Breast epithelium (tissue), 4 donors: ENCODE measurements at regions not wholly inside any gene's neighbourhood (a gene's known extent, or its start where the extent isn't known, plus 50 kb on each side); places are given as distances from the start of the nearest gene placed in this dataset.

Experiments
- DNase-seq, 2 donors: peaks; one replicate each; pipeline ENCODE4 v3.0.0-alpha.2; 2019; ENCODE audit warnings: low spot score in 2 of 2
- H3K27ac ChIP-seq, 2 donors: fragments of 200-600 bp; sonication (generic) in 1 of 2; one replicate each; pipeline ENCODE4 v1.5.1; 2016 to 2019; ENCODE audit warnings: mild to moderate bottlenecking in 1 of 2
- H3K27me3 ChIP-seq, 2 donors: fragments of 200-600 bp; sonication (generic) in 1 of 2; one replicate each; pipeline versions ENCODE4 v1.5.1 to v1.6.0; 2017 to 2019; ENCODE audit warnings: control low read depth in 1 of 2, mild to moderate bottlenecking in 1 of 2
- H3K36me3 ChIP-seq: fragments of 200-600 bp; one replicate; pipeline ENCODE4 v1.5.1; 2019
- H3K4me1 ChIP-seq, 2 donors: fragments of 200-600 bp; sonication (generic); one replicate each; pipeline ENCODE4 v1.5.1; 2016 to 2019; ENCODE audit warnings: control low read depth in 1 of 2
- H3K4me3 ChIP-seq, 3 donors: fragments of 200-600 bp; sonication (generic); 1 replicate in 2 of 3; 2 replicates in 1 of 3; pipeline ENCODE4 v1.5.1; 2016 to 2019; ENCODE audit warnings: mild to moderate bottlenecking in 3 of 3, moderate library complexity in 2 of 3
- H3K9me3 ChIP-seq, 2 donors: fragments of 200-600 bp; sonication (generic) in 1 of 2; one replicate each; pipeline ENCODE4 v1.5.1; 2016 to 2019; ENCODE audit warnings: control low read depth in 1 of 2
- CTCF ChIP-seq, 3 donors: fragments of 450-650 bp; IDR thresholded peaks; one replicate each; pipeline ENCODE4 v1.5.1; 2016 to 2017; ENCODE audit warnings: antibody characterized with exemption in 3 of 3, mild to moderate bottlenecking in 3 of 3, moderate library complexity in 3 of 3
- POLR2A ChIP-seq: fragments of 450-650 bp; IDR thresholded peaks from one replicate; pipeline ENCODE4 v1.6.1; 2016; ENCODE audit warnings: antibody characterized with exemption, mild to moderate bottlenecking, moderate library complexity
- POLR2AphosphoS5 ChIP-seq, 3 donors: sonication (generic); formaldehyde crosslinking; IDR thresholded peaks; one replicate each; pipeline ENCODE4 v1.6.1; 2017; ENCODE audit warnings: antibody characterized with exemption in 3 of 3
- intact Hi-C: fragments of 100-400 bp; cut with DNase I; formaldehyde crosslinking; loops from one replicate; pipeline ENCODE4 v1.15.1; 2023; ENCODE audit warnings: low total_unique reads

- Histone ChIP-seq H3K4me3 (no peak overlapping the region), H3K4me1 (no peaks in the 10 kb centered on the region), H3K36me3 (no peaks in the 10 kb centered on the region), H3K27me3 (no peaks in the 10 kb centered on the region), H3K27ac (no peak overlapping the region), H3K9me3 (no peaks in the 10 kb centered on the region)
- no peak for DNase-seq
- TF ChIP-seq CTCF (IDR thresholded peaks at IDR 0.05) (no peak), POLR2AphosphoS5 (IDR thresholded peaks at IDR 0.05) (no peak), POLR2A (no peak)
- intact Hi-C loops = no loop called here
These were observed 445.2 kb downstream of the ZSWIM6 start for GRCh38 chr5:61777292-61777691.

- intact Hi-C loops = no loop called here
- Histone ChIP-seq H3K36me3 (no peaks in the 10 kb centered on the region), H3K4me3 (no peak overlapping the region), H3K27ac (no peak overlapping the region), H3K9me3 (no peaks in the 10 kb centered on the region), H3K27me3 (no peaks in the 10 kb centered on the region), H3K4me1 (no peaks in the 10 kb centered on the region)
- no peak for TF ChIP-seq POLR2AphosphoS5 (IDR thresholded peaks at IDR 0.05)
- no peak for TF ChIP-seq POLR2A
- TF ChIP-seq CTCF (IDR thresholded peaks at IDR 0.05) = no peak
- no peak for DNase-seq
These were observed 447.7 kb downstream of the ZSWIM6 start for GRCh38 chr5:61779743-61780142.

GRCh38 chr5:61783481-61783880, 451.4 kb downstream of the ZSWIM6 start:
- Histone ChIP-seq H3K27me3 (no peaks in the 10 kb centered on the region), H3K4me3 (no peak overlapping the region), H3K4me1 (no peaks in the 10 kb centered on the region), H3K36me3 (no peaks in the 10 kb centered on the region), H3K27ac (no peak overlapping the region), H3K9me3 (no peaks in the 10 kb centered on the region)
- no peak for DNase-seq
- intact Hi-C loops = no loop called here
- no peak for TF ChIP-seq CTCF (IDR thresholded peaks at IDR 0.05)
- no peak for TF ChIP-seq POLR2AphosphoS5 (IDR thresholded peaks at IDR 0.05)
- no peak for TF ChIP-seq POLR2A

- no peak for DNase-seq
- Histone ChIP-seq H3K27ac (no peak overlapping the region), H3K9me3 (no peaks in the 10 kb centered on the region), H3K27me3 (no peaks in the 10 kb centered on the region), H3K4me3 (no peak overlapping the region), H3K36me3 (no peaks in the 10 kb centered on the region), H3K4me1 (no peaks in the 10 kb centered on the region)
- TF ChIP-seq POLR2AphosphoS5 (IDR thresholded peaks at IDR 0.05) (no peak), POLR2A (no peak), CTCF (IDR thresholded peaks at IDR 0.05) (no peak)
- intact Hi-C loops = no loop called here
These were observed 452.3 kb downstream of the ZSWIM6 start for GRCh38 chr5:61784341-61784740.

GRCh38 chr5:61788548-61788947, 456.5 kb downstream of the ZSWIM6 start:
- H3K9me3 ChIP-seq = no peaks in the 10 kb centered on the region
- no peaks in the 10 kb centered on the region for H3K36me3 ChIP-seq
- H3K4me1 ChIP-seq = no peaks in the 10 kb centered on the region
- no peak overlapping the region for H3K4me3 ChIP-seq
- H3K27ac ChIP-seq = no peak overlapping the region
- H3K27me3 ChIP-seq = no peaks in the 10 kb centered on the region
- TF ChIP-seq POLR2A (no peak), POLR2AphosphoS5 (IDR thresholded peaks at IDR 0.05) (no peak), CTCF (IDR thresholded peaks at IDR 0.05) (no peak)
- intact Hi-C loops = no loop called here
- DNase-seq = no peak
